Stimulated activated effector memory CD8-positive, alpha-beta T cell treated with anti-CD3 and anti-CD28 coated beads, Interleukin-12 subunit alpha, Interleukin-12 subunit beta, amount 100 ng/mL, for 72 hours (primary cell): ENCODE measurements at regions not wholly inside any gene's neighbourhood (a gene's known extent, or its start where the extent isn't known, plus 50 kb on each side); places are given as distances from the start of the nearest gene placed in this dataset.

Experiments
- ATAC-seq: fragments of 150-1000 bp; cut with Tn5 transposase; 2 replicates; pipeline ENCODE4 v1.10.0; 2021
- DNase-seq, 2 donors: peaks; one replicate each; pipeline ENCODE4 v3.0.0; 2021 to 2022; ENCODE audit warnings: low spot score in 2 of 2
- H3K27ac Mint-ChIP-seq: one replicate; pipeline ENCODE4 v1.8.0; 2022; ENCODE audit warnings: mild to moderate bottlenecking, mixed read lengths
- H3K36me3 Mint-ChIP-seq: one replicate; pipeline ENCODE4 v1.8.0; 2022; ENCODE audit warnings: mild to moderate bottlenecking, mixed read lengths
- H3K4me1 Mint-ChIP-seq: one replicate; pipeline ENCODE4 v1.8.0; 2022; ENCODE audit warnings: mixed read lengths
- H3K4me3 Mint-ChIP-seq: one replicate; pipeline ENCODE4 v1.8.0; 2022; ENCODE audit warnings: mild to moderate bottlenecking, mixed read lengths
- H3K9me3 Mint-ChIP-seq: one replicate; pipeline ENCODE4 v1.8.0; 2022; ENCODE audit warnings: mixed read lengths

DNA sequence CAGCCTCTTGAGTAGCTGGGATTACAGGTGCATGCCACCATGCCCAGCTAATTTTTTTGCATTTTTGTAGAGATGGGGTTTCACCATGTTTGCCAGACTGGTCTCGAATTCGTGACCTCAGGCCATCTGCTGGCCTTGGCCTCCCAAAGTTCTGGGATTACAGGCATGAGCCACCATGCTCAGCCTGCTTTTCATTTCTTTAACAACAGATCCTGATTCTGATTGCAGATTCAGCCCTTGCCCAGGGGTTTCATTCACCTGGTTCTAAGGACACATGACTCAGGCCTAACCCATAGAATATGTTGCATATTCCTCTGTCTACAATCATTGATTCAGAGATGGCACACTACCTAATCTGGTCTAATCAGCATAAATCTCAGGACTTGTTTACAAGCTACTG lies 56.1 kb upstream of the CCDC112 start:
- no peak for DNase-seq
- no peak for ATAC-seq
- no peak overlapping the region for H3K4me3 Mint-ChIP-seq
- H3K27ac Mint-ChIP-seq, result no peak overlapping the region
- no peaks in the 10 kb centered on the region for H3K36me3 Mint-ChIP-seq
- H3K9me3 Mint-ChIP-seq, result no peaks in the 10 kb centered on the region
- no peaks in the 10 kb centered on the region for H3K4me1 Mint-ChIP-seq

DNA sequence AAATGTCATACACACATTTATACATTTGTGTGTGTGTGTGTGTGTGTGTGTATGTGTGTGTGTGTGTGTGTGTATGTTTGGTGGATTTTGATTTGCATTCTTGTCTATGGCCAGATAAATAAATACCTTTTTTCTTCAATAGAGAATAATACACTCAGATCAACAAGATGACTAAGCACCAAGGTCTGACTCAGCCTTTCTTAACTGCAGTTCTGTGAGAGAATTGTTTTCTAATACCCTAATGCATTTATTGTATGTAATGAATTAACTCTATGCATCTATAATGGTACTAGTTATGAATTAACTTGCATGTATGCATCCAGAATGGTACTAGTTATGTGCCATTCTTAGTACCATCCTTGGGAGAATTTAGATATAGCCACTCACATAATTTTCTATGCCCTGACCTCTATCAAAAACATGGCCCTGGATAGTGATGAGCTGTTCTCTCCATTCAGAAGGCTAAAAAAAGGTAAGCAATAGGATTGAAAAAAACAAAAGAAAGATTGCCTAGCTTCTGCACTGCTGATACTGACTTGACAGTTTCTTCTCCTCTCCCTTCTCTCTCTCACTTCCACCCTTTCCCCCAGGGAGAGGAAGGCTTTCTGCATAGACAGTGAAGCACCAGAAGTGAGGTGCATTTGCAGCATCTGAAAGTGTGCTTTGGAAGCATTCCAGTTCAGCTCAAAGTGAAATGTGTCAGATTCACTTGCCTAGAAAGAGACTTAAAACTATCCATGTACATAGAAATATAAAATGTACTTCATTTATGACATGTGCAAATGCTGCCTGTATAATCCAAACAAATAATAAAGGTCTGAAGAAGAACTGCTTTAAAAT lies 55.1 kb upstream of the CCDC112 start:
- no peak overlapping the region for H3K4me3 Mint-ChIP-seq

DNA sequence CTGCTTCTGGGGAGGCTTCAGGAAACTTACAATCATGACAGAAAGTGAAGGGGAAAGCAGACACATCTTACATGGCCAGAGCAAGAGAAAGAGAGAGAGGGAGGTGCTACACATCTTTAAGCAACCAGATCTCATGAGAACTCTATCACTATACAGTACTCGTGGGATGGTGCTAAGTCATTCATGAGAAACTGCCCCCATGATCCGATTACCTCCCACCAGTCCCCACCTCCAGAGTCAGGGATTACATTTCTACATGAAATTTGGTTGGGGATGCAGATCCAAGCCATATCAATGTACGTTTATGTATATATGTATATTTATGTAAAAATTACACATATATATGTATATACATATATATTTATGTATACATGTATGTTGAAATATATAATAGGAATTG lies 54.4 kb upstream of the CCDC112 start:
- ATAC-seq (no peak), DNase-seq (no peak)
- Mint-ChIP-seq H3K36me3 (no peaks in the 10 kb centered on the region), H3K4me1 (no peaks in the 10 kb centered on the region), H3K4me3 (no peak overlapping the region), H3K27ac (no peak overlapping the region), H3K9me3 (no peaks in the 10 kb centered on the region)

More for the DNA sequence above, 55.1 kb upstream of the CCDC112 start:
- no peaks in the 10 kb centered on the region for H3K9me3 Mint-ChIP-seq
- H3K4me1 Mint-ChIP-seq, result no peaks in the 10 kb centered on the region
- no peak for DNase-seq
- no peaks in the 10 kb centered on the region for H3K36me3 Mint-ChIP-seq
- ATAC-seq, result no peak
- no peak overlapping the region for H3K27ac Mint-ChIP-seq

DNA sequence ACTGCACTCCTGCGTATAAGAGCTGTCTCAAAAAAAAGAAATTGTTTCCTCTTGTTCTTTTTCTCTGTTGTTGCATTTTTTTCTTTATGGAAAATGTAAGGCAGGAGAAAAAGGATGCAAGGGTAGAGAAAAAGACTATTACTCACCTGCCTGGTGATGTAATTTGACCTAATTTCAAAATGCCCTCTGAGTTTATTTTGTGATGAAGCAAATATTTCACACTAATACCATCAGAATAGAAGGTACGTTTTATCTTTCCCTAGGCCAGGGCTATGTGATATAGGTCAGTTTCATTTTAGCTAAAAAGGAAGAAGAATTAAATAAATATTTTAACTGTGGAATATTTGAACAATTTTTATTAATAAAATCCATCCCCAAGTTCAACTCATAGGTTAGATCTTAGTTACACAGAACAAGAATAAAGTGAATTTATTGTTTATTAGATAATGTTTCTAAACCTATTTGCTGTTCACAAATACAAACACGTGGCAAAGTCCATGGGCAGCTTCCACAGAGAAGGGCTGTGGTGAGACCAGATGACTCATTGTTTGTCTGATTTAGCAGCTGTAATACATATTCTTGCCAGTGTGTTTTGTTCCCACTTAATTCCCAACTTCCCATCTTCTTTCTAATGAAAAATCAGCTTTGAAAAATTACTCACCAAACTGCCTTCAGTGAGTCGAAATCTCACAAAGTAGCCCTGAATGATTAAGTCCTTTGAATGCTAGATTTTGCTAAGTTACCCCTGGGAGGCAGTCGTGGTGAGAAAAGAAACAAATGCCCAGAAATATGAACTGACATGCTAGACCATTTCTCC lies 52.8 kb upstream of the CCDC112 start:
- H3K4me3 Mint-ChIP-seq, result no peak overlapping the region
- H3K27ac Mint-ChIP-seq, result no peak overlapping the region
- H3K4me1 Mint-ChIP-seq, result no peaks in the 10 kb centered on the region
- no peaks in the 10 kb centered on the region for H3K36me3 Mint-ChIP-seq
- H3K9me3 Mint-ChIP-seq, result no peaks in the 10 kb centered on the region
- no peak for DNase-seq
- peak; percentile 67 for ATAC-seq

DNA sequence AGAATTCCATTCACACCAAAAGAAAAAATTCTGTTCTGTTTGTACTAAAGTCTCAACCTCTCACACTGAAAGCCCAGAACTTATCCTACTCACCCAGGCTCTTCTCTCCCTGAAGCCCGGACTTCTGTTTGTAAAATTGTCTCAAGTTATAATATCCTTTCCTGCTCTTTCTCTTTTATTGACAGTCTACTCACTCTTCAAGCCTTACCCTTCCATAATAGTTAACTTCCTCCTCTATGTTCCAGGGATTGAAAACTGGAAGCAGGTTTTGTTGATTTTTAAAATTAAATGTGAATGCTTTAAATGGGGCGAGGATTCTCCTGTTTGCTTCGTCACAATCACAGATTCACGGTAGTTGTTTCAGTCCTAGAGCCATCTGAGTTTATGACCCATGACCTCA lies 51.7 kb upstream of the CCDC112 start:
- Mint-ChIP-seq H3K36me3 (no peaks in the 10 kb centered on the region), H3K9me3 (no peaks in the 10 kb centered on the region), H3K4me1 (no peaks in the 10 kb centered on the region), H3K4me3 (no peak overlapping the region), H3K27ac (no peak overlapping the region)
- no peak for DNase-seq
- ATAC-seq, result no peak
